ENCODE measurements at regions not wholly inside any gene's neighbourhood (a gene's known extent, or its start where the extent isn't known, plus 50 kb on each side); places are given as distances from the start of the nearest gene placed in this dataset.

DNA sequence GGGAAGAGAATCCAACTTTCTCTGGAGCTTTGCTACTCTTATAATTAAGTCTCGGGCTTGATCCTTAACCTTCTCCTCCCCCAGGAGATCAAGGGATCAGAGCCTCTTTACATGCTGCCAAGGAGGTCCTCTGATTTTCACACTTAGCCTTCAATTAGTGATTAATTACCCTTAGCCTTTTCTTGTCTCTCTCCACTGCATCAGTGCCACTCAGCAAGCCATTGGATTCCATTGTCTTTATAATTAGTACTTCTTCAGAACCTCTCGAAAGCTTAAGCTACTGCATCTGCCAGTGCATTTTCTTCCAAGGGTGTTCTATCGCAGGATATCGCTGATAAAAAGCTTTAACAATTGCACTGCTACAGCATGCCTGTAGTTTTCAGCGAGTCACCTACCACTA is 477.0 kb upstream of the MEIS1 start:
- Histone ChIP-seq H2AFZ (ENCODE audit: low read depth) (no peak overlapping the region), H3F3A (replicated peaks; ENCODE audit: insufficient read depth) (no peaks in the 10 kb centered on the region), H3K36me3 (replicated peaks in 1 of 2; ENCODE audit: control insufficient read depth in 1 of 2, insufficient read depth in 2 of 2, low read length in 1 of 2) (no peaks in the 10 kb centered on the region), H3K4me3 (ENCODE audit: low read depth in 2 of 2, low read length in 1 of 2) (no peak overlapping the region), H3K9ac (no peak overlapping the region), H3K9me3 (no peaks in the 10 kb centered on the region), H4K20me1 (ENCODE audit: insufficient read depth) (no peaks in the 10 kb centered on the region), H3K4me2 (no peak overlapping the region), H3K4me1 (ENCODE audit: control insufficient read depth in 1 of 2, insufficient read depth in 2 of 2, low read depth in 1 of 2, low read length in 1 of 2) (no peaks in the 10 kb centered on the region), H3K9me2 (no peaks in the 10 kb centered on the region), H3K27ac (ENCODE audit: low read depth in 2 of 2, low read length in 1 of 2) (no peak overlapping the region), H3K27me3 (ENCODE audit: insufficient read depth) (no peaks in the 10 kb centered on the region), H3K79me2 (ENCODE audit: insufficient read depth) (no peaks in the 10 kb centered on the region)
- POLR2A ChIA-PET = no interaction called here
- no peak for DNase-seq
- CTCF ChIA-PET = no interaction called here
- WGBS (ENCODE audit: low lambda C conversion rate) = 44% methylated on average over 5 of the region's 5 CpGs
- TF ChIP-seq, protein P1, sequence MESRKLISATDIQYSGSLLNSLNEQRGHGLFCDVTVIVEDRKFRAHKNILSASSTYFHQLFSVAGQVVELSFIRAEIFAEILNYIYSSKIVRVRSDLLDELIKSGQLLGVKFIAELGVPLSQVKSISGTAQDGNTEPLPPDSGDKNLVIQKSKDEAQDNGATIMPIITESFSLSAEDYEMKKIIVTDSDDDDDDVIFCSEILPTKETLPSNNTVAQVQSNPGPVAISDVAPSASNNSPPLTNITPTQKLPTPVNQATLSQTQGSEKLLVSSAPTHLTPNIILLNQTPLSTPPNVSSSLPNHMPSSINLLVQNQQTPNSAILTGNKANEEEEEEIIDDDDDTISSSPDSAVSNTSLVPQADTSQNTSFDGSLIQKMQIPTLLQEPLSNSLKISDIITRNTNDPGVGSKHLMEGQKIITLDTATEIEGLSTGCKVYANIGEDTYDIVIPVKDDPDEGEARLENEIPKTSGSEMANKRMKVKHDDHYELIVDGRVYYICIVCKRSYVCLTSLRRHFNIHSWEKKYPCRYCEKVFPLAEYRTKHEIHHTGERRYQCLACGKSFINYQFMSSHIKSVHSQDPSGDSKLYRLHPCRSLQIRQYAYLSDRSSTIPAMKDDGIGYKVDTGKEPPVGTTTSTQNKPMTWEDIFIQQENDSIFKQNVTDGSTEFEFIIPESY (IDR thresholded peaks at IDR 0.05; ENCODE audit: borderline replicate concordance, low read depth) = no peak
- TF ChIP-seq RAD21 (IDR thresholded peaks at IDR 0.05; ENCODE audit: low read length) = no peak
- no peak for TF ChIP-seq TAF1 (IDR thresholded peaks at IDR 0.05; ENCODE audit: borderline replicate concordance, low read depth, low read length)
- TF ChIP-seq NRF1 (IDR thresholded peaks at IDR 0.05; ENCODE audit: low read depth, low read length) = no peak
- TF ChIP-seq USF2 (IDR thresholded peaks at IDR 0.05; ENCODE audit: borderline replicate concordance, low read depth, low read length) = no peak
- TF ChIP-seq, protein P2, sequence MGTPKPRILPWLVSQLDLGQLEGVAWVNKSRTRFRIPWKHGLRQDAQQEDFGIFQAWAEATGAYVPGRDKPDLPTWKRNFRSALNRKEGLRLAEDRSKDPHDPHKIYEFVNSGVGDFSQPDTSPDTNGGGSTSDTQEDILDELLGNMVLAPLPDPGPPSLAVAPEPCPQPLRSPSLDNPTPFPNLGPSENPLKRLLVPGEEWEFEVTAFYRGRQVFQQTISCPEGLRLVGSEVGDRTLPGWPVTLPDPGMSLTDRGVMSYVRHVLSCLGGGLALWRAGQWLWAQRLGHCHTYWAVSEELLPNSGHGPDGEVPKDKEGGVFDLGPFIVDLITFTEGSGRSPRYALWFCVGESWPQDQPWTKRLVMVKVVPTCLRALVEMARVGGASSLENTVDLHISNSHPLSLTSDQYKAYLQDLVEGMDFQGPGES (IDR thresholded peaks at IDR 0.05; ENCODE audit: low read depth, low read length) = no peak
- no peak for TF ChIP-seq MXI1 (IDR thresholded peaks at IDR 0.05; ENCODE audit: low read depth, low read length)
- TF ChIP-seq RCOR1 (IDR thresholded peaks at IDR 0.05; ENCODE audit: low read length) = no peak
- no peak for TF ChIP-seq RXRA (IDR thresholded peaks at IDR 0.05; ENCODE audit: borderline replicate concordance, low read depth)
- TF ChIP-seq, protein P3, sequence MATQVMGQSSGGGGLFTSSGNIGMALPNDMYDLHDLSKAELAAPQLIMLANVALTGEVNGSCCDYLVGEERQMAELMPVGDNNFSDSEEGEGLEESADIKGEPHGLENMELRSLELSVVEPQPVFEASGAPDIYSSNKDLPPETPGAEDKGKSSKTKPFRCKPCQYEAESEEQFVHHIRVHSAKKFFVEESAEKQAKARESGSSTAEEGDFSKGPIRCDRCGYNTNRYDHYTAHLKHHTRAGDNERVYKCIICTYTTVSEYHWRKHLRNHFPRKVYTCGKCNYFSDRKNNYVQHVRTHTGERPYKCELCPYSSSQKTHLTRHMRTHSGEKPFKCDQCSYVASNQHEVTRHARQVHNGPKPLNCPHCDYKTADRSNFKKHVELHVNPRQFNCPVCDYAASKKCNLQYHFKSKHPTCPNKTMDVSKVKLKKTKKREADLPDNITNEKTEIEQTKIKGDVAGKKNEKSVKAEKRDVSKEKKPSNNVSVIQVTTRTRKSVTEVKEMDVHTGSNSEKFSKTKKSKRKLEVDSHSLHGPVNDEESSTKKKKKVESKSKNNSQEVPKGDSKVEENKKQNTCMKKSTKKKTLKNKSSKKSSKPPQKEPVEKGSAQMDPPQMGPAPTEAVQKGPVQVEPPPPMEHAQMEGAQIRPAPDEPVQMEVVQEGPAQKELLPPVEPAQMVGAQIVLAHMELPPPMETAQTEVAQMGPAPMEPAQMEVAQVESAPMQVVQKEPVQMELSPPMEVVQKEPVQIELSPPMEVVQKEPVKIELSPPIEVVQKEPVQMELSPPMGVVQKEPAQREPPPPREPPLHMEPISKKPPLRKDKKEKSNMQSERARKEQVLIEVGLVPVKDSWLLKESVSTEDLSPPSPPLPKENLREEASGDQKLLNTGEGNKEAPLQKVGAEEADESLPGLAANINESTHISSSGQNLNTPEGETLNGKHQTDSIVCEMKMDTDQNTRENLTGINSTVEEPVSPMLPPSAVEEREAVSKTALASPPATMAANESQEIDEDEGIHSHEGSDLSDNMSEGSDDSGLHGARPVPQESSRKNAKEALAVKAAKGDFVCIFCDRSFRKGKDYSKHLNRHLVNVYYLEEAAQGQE (IDR thresholded peaks at IDR 0.05; ENCODE audit: low read depth, low read length) = no peak
- TF ChIP-seq SMC3 (IDR thresholded peaks at IDR 0.05; ENCODE audit: low read depth, low read length) = no peak
- TF ChIP-seq POLR2AphosphoS5 (IDR thresholded peaks at IDR 0.05; ENCODE audit: low read depth, low read length) = no peak
- TF ChIP-seq FOXM1 (IDR thresholded peaks at IDR 0.05; ENCODE audit: low read depth) = no peak
- no peak for TF ChIP-seq JUND (IDR thresholded peaks at IDR 0.05)
- TF ChIP-seq MEF2A (IDR thresholded peaks at IDR 0.05; ENCODE audit: borderline replicate concordance, low read depth) = no peak
